H9 (cell line): ENCODE measurements at regions not wholly inside any gene's neighbourhood (a gene's known extent, or its start where the extent isn't known, plus 50 kb on each side); places are given as distances from the start of the nearest gene placed in this dataset.

Source experiments
- DNase-seq: peaks from one replicate; pipeline ENCODE4 v3.0.0-alpha.2; 2017
- H2AFZ ChIP-seq: one replicate; pipeline ENCODE4 v1.6.1; 2013; ENCODE audit warnings: mild to moderate bottlenecking, low read length, control low read depth, moderate library complexity
- H2AK5ac ChIP-seq: 2 replicates; pipeline ENCODE4 v1.6.1; 2013; ENCODE audit warnings: low read length, control low read depth, mixed read lengths; ENCODE audit not compliant: insufficient read length
- H2BK120ac ChIP-seq: one replicate; pipeline ENCODE4 v1.6.1; 2013; ENCODE audit warnings: low read depth, mild to moderate bottlenecking, low read length, control low read depth, inconsistent platforms; ENCODE audit not compliant: poor library complexity, severe bottlenecking
- H2BK12ac ChIP-seq: 2 replicates; pipeline ENCODE4 v1.6.1; 2013; ENCODE audit warnings: low read length, control low read depth, mixed read lengths, low read depth; ENCODE audit not compliant: insufficient read length
- H2BK15ac ChIP-seq: 2 replicates; pipeline ENCODE4 v1.6.1; 2013; ENCODE audit warnings: low read depth, low read length, control low read depth
- H2BK20ac ChIP-seq: one replicate; pipeline ENCODE4 v1.6.1; 2013; ENCODE audit warnings: low read depth, mild to moderate bottlenecking, low read length, control low read depth, inconsistent platforms; ENCODE audit not compliant: poor library complexity, severe bottlenecking
- H2BK5ac ChIP-seq: 2 replicates; pipeline ENCODE4 v1.6.1; 2013; ENCODE audit warnings: low read length, control low read depth, mixed read lengths; ENCODE audit not compliant: insufficient read length
- H3K14ac ChIP-seq: 2 replicates; pipeline ENCODE4 v1.6.1; 2013; ENCODE audit warnings: low read length, control low read depth; ENCODE audit not compliant: insufficient read depth
- H3K18ac ChIP-seq: 2 replicates; pipeline ENCODE4 v1.6.1; 2013; ENCODE audit warnings: low read depth, mild to moderate bottlenecking, mixed read lengths, low read length, control low read depth; ENCODE audit not compliant: insufficient read length
- H3K23ac ChIP-seq: 2 replicates; pipeline ENCODE4 v1.6.1; 2013; ENCODE audit warnings: low read length, control low read depth, mixed read lengths, low read depth; ENCODE audit not compliant: insufficient read length
- H3K23me2 ChIP-seq: 2 replicates; pipeline ENCODE4 v1.6.1; 2013; ENCODE audit warnings: low read depth, mild to moderate bottlenecking, mixed read lengths, low read length, control low read depth; ENCODE audit not compliant: insufficient read length, poor library complexity, severe bottlenecking
- H3K27ac ChIP-seq: 2 replicates; pipeline ENCODE4 v1.5.1; 2013; ENCODE audit warnings: low read length, control low read depth, mixed read lengths, low read depth; ENCODE audit not compliant: insufficient read length
- H3K27me3 ChIP-seq: 2 replicates; pipeline ENCODE4 v1.6.1; 2013; ENCODE audit warnings: low read length, control low read depth, inconsistent platforms; ENCODE audit not compliant: insufficient read depth
- H3K4ac ChIP-seq: 2 replicates; pipeline ENCODE4 v1.6.1; 2013; ENCODE audit warnings: low read depth, mild to moderate bottlenecking, control low read depth, inconsistent platforms, low read length, moderate library complexity
- H3K4me1 ChIP-seq: 2 replicates; pipeline ENCODE4 v1.6.1; 2013; ENCODE audit warnings: low read length, control low read depth, inconsistent platforms; ENCODE audit not compliant: insufficient read depth
- H3K4me2 ChIP-seq: 2 replicates; pipeline ENCODE4 v1.6.1; 2013; ENCODE audit warnings: low read length, control low read depth, mixed read lengths; ENCODE audit not compliant: insufficient read length, insufficient read depth
- H3K56ac ChIP-seq: 2 replicates; pipeline ENCODE4 v1.6.1; 2013; ENCODE audit warnings: low read depth, mild to moderate bottlenecking, mixed read lengths, low read length, control low read depth; ENCODE audit not compliant: insufficient read length
- H3K79me1 ChIP-seq: 2 replicates; pipeline ENCODE4 v1.6.1; 2013; ENCODE audit warnings: low read depth, mild to moderate bottlenecking, moderate library complexity, low read length, control low read depth, inconsistent platforms; ENCODE audit not compliant: insufficient read depth, poor library complexity, severe bottlenecking
- H3K79me2 ChIP-seq: 2 replicates; pipeline ENCODE4 v1.6.1; 2013; ENCODE audit warnings: low read length, control low read depth, inconsistent platforms; ENCODE audit not compliant: insufficient read depth
- H3K9ac ChIP-seq: 2 replicates; pipeline ENCODE4 v1.6.1; 2013; ENCODE audit warnings: low read length, control low read depth, mixed read lengths; ENCODE audit not compliant: insufficient read length; ENCODE audit errors: extremely low read depth
- H3K9me3 ChIP-seq: one replicate; pipeline ENCODE4 v1.6.1; 2013; ENCODE audit warnings: low read depth, low read length, inconsistent platforms; ENCODE audit not compliant: control insufficient read depth
- H3T11ph ChIP-seq: one replicate; pipeline ENCODE4 v1.6.1; 2013; ENCODE audit warnings: mild to moderate bottlenecking, low read length, control low read depth, inconsistent platforms
- H4K20me1 ChIP-seq: one replicate; pipeline ENCODE4 v1.6.1; 2013; ENCODE audit not compliant: control insufficient read depth, insufficient read length, insufficient read depth
- H4K5ac ChIP-seq: 2 replicates; pipeline ENCODE4 v1.6.1; 2013; ENCODE audit warnings: low read depth, mild to moderate bottlenecking, mixed read lengths, low read length, control low read depth; ENCODE audit not compliant: insufficient read length
- H4K8ac ChIP-seq: replicated peaks from 2 replicates; pipeline ENCODE4 v1.6.1; 2013; ENCODE audit warnings: low read length, control low read depth, mixed read lengths, low read depth; ENCODE audit not compliant: insufficient read length
- H4K91ac ChIP-seq: 2 replicates; pipeline ENCODE4 v1.6.1; 2013; ENCODE audit warnings: low read depth, mild to moderate bottlenecking, moderate library complexity, mixed read lengths, low read length, control low read depth; ENCODE audit not compliant: insufficient read length
- H3K27ac Mint-ChIP-seq, 3 experiments: 2 replicates in 2 of 3; 3 replicates in 1 of 3; pipeline ENCODE4 v1.8.0; 2020 to 2021; ENCODE audit warnings: mixed read lengths in 3 of 3, mild to moderate bottlenecking in 1 of 3, moderate library complexity in 1 of 3
- H3K27me3 Mint-ChIP-seq: 2 replicates; pipeline ENCODE4 v1.8.0; 2021; ENCODE audit warnings: low read depth, mild to moderate bottlenecking, moderate library complexity, mixed read lengths
- H3K36me3 Mint-ChIP-seq, 3 experiments: 2 replicates in 2 of 3; 3 replicates in 1 of 3; pipeline ENCODE4 v1.8.0; 2020 to 2021; ENCODE audit warnings: low read depth in 3 of 3, mixed read lengths in 3 of 3; ENCODE audit not compliant: insufficient read depth in 1 of 3
- H3K4me1 Mint-ChIP-seq, 2 experiments: 2 replicates each; pipeline ENCODE4 v1.8.0; 2020; ENCODE audit warnings: mixed read lengths in 2 of 2
- H3K4me3 Mint-ChIP-seq, 2 experiments: 2 replicates in 1 of 2; 3 replicates in 1 of 2; pipeline ENCODE4 v1.8.0; 2020 to 2021; ENCODE audit warnings: mild to moderate bottlenecking in 2 of 2, mixed read lengths in 2 of 2, moderate library complexity in 1 of 2
- H3K9me3 Mint-ChIP-seq, 2 experiments: 2 replicates in 1 of 2; 3 replicates in 1 of 2; pipeline ENCODE4 v1.8.0; 2020; ENCODE audit warnings: mild to moderate bottlenecking in 2 of 2, mixed read lengths in 2 of 2, moderate library complexity in 1 of 2
- CTCF ChIP-seq: fragments of 200-600 bp; sonication (generic); conservative IDR thresholded peaks from 3 replicates; pipeline ENCODE4 v1.8.0; 2021; ENCODE audit warnings: antibody characterized with exemption, mild to moderate bottlenecking
- WGBS: extraction: QIAGEN DNeasy Blood & Tissue Kit; methylation state at CpG from one replicate; pipeline ENCODE4 v1.1.7; 2013; ENCODE audit warnings: missing lambda C conversion rate, low lambda C conversion rate, mixed read lengths; ENCODE audit not compliant: insufficient read length; ENCODE audit errors: extremely low coverage; 5-methylcytosine and 5-hydroxymethylcytosine counted together

- WGBS, result no CpG with 5 or more reads among the region's 3 CpGs
- H3T11ph ChIP-seq, result no peak overlapping the region
- H2AFZ ChIP-seq, result no peak overlapping the region
- H4K91ac ChIP-seq, result no peak overlapping the region
- H3K23me2 ChIP-seq, result no peaks in the 10 kb centered on the region
- H3K79me1 ChIP-seq, result no peaks in the 10 kb centered on the region
- H3K4ac ChIP-seq, result no peak overlapping the region
- Mint-ChIP-seq H3K4me1 (peaks cover 11 to 13% of the 10 kb centered on the region in 2 experiments), H3K36me3 (no peaks in the 10 kb centered on the region), H3K27me3 (peaks cover 4% of the 10 kb centered on the region), H3K4me3 (no peak overlapping the region), H3K27ac (no peak overlapping the region), H3K9me3 (no peaks in the 10 kb centered on the region; a peak in 1 of 5 replicates)
- DNase-seq, result no peak
- no peak overlapping the region for H4K5ac ChIP-seq
- H3K27me3 ChIP-seq, result no peaks in the 10 kb centered on the region
- H2BK12ac ChIP-seq, result no peak overlapping the region
- TF ChIP-seq CTCF, result no peak
- H3K27ac ChIP-seq, result no peak overlapping the region
- H2BK20ac ChIP-seq, result no peak overlapping the region
- H4K20me1 ChIP-seq, result no peaks in the 10 kb centered on the region
- no peak overlapping the region for H3K9ac ChIP-seq
- H3K56ac ChIP-seq, result no peak overlapping the region
- H2AK5ac ChIP-seq, result no peak overlapping the region
- no peak overlapping the region for H2BK5ac ChIP-seq
- no peaks in the 10 kb centered on the region for H3K79me2 ChIP-seq
- H4K8ac ChIP-seq, result no peak overlapping the region
- H3K9me3 ChIP-seq, result no peaks in the 10 kb centered on the region
- H3K4me1 ChIP-seq, result no peaks in the 10 kb centered on the region; the same call in 1 of the 2 replicates
- H2BK120ac ChIP-seq, result no peak overlapping the region
- no peak overlapping the region for H3K18ac ChIP-seq
- H3K14ac ChIP-seq, result no peak overlapping the region
- no peak overlapping the region for H3K23ac ChIP-seq
- H2BK15ac ChIP-seq, result no peak overlapping the region
- no peak overlapping the region for H3K4me2 ChIP-seq
Measured at GRCh38 chr4:53788621-53789020, 197.3 kb upstream of the LNX1 start.
